HepG2 (cell line): ENCODE measurements at regions not wholly inside any gene's neighbourhood (a gene's known extent, or its start where the extent isn't known, plus 50 kb on each side); places are given as distances from the start of the nearest gene placed in this dataset.

Experiments
- ATAC-seq: fragments of 200-7000 bp; cut with Tn5 transposase; 3 replicates; pipeline ENCODE4 v1.9.1; 2020; ENCODE audit warnings: mild to moderate bottlenecking, moderate library complexity
- BruUV-seq: library from RNA; stranded (reverse); fragments of 400-500 nt; replicated peaks from 2 replicates; lab custom pipeline; 2021; lab: Mats Ljungman, UMichigan
- CTCF ChIA-PET: fragments of 300-600 bp; formaldehyde crosslinking; extraction: SDS; loops from one replicate; lab custom pipeline; 2021; ENCODE audit warnings: low total read pairs, inconsistent platforms, low intra/inter-chr PET ratio; lab: Yijun Ruan, JAX
- POLR2A ChIA-PET: fragments of 350-600 bp; sonication (Branson Sonifier 250); formaldehyde crosslinking; loops from one replicate; lab custom pipeline; 2020; ENCODE audit warnings: antibody characterized with exemption, inconsistent platforms; lab: Yijun Ruan, JAX
- DNase-seq: peaks from one replicate; pipeline ENCODE4 v3.0.0-alpha.2; 2015; ENCODE audit warnings: low spot score
- FAIRE-seq: peaks from 3 replicates; lab custom pipeline; 2011; peaks lifted over from hg19 to GRCh38; lab: Jason Lieb, UNC
- H2AFZ ChIP-seq: one replicate; pipeline ENCODE4 v1.6.1; 2011; ENCODE audit warnings: low read length, inconsistent platforms
- H3K27ac ChIP-seq: fragments of 300-600 bp; 3 replicates; pipeline ENCODE4 v1.8.0; 2011; ENCODE audit warnings: mixed run types, mild to moderate bottlenecking, mixed read lengths, low read length, inconsistent platforms; ENCODE audit not compliant: insufficient read depth; ENCODE audit errors: extremely low read length
- H3K27me3 ChIP-seq, 2 experiments: fragments of 200-600 bp in 1 of 2; 2 replicates in 1 of 2; 3 replicates in 1 of 2; pipeline versions ENCODE4 v1.6.0 to v1.8.0; 2011; ENCODE audit warnings: low read length in 2 of 2, mild to moderate bottlenecking in 2 of 2, moderate library complexity in 2 of 2, inconsistent platforms in 1 of 2; ENCODE audit not compliant: insufficient read depth in 2 of 2, control insufficient read depth in 1 of 2
- H3K36me3 ChIP-seq, 2 experiments: fragments of 200-600 bp in 1 of 2; replicated peaks in 1 of 2; 2 replicates in 1 of 2; 3 replicates in 1 of 2; pipeline versions ENCODE4 v1.5.1 to v1.8.0; 2011; ENCODE audit warnings: low read length in 2 of 2, inconsistent platforms in 1 of 2; ENCODE audit not compliant: insufficient read depth in 2 of 2, control insufficient read depth in 1 of 2
- H3K4me1 ChIP-seq: 2 replicates; pipeline ENCODE4 v1.5.1; 2012; ENCODE audit warnings: low read length, inconsistent platforms; ENCODE audit not compliant: insufficient read depth
- H3K4me2 ChIP-seq: 2 replicates; pipeline ENCODE4 v1.6.0; 2011; ENCODE audit warnings: low read depth, low read length, inconsistent platforms
- H3K4me3 ChIP-seq, 3 experiments: fragments of 200-600 bp in 1 of 3; sonication (generic), shearing (Covaris generic) in 1 of 3; replicated peaks in 1 of 3; 2 replicates each; pipeline ENCODE4 v1.5.1; 2011 to 2016; ENCODE audit warnings: low read length in 3 of 3, inconsistent platforms in 2 of 3, low read depth in 2 of 3, mild to moderate bottlenecking in 2 of 3, control low read depth in 1 of 3, mixed read lengths in 1 of 3; ENCODE audit not compliant: insufficient read depth in 1 of 3
- H3K79me2 ChIP-seq: one replicate; pipeline ENCODE4 v1.6.1; 2011; ENCODE audit warnings: low read length, inconsistent platforms; ENCODE audit not compliant: insufficient read depth
- H3K9ac ChIP-seq: 2 replicates; pipeline ENCODE4 v1.6.0; 2011; ENCODE audit warnings: mild to moderate bottlenecking, low read depth, low read length, inconsistent platforms; ENCODE audit not compliant: insufficient read depth
- H3K9me3 ChIP-seq: 2 replicates; pipeline ENCODE4 v1.5.1; 2012; ENCODE audit warnings: mild to moderate bottlenecking, low read length
- H4K20me1 ChIP-seq: 2 replicates; pipeline ENCODE4 v1.6.0; 2011; ENCODE audit warnings: inconsistent platforms, mild to moderate bottlenecking, low read length, moderate library complexity; ENCODE audit not compliant: insufficient read depth
- REXO4 ChIP-seq: sonication (generic); formaldehyde crosslinking; IDR thresholded peaks from 2 replicates; pipeline ENCODE4 v1.8.0; 2022; ENCODE audit warnings: missing genetic modification reagents, mild to moderate bottlenecking, borderline replicate concordance
- ZNF619 ChIP-seq: sonication (generic); formaldehyde crosslinking; IDR thresholded peaks from 2 replicates; pipeline ENCODE4 v1.4.0; 2020; ENCODE audit warnings: mild to moderate bottlenecking, missing genetic modification reagents
- WGBS: methylation state at CpG from one replicate; pipeline ENCODE4 v1.1.6; 2017; ENCODE audit warnings: low lambda C conversion rate; 5-methylcytosine and 5-hydroxymethylcytosine counted together
- in situ Hi-C: cut with HindIII; loops from 2 replicates; pipeline ENCODE4 v1.10.0; 2017; ENCODE audit warnings: low pct_unique_long_range_greater_than_20kb; ENCODE audit not compliant: extremely low pct_ligation_motif_present
- intact Hi-C: fragments of 100-400 bp; cut with micrococcal nuclease; formaldehyde crosslinking; loops from one replicate; pipeline ENCODE4 v1.10.0; 2022; ENCODE audit not compliant: unreplicated experiment
- TF ChIP-seq, protein P1 (sequence below), 2 experiments: fragments of 450-650 bp in 1 of 2; sonication (generic) in 1 of 2; formaldehyde crosslinking in 1 of 2; IDR thresholded peaks; 2 replicates each; pipeline versions ENCODE4 v1.6.1 to v1.8.0; 2016 to 2022; ENCODE audit warnings: antibody characterized with exemption in 1 of 2, mild to moderate bottlenecking in 1 of 2, missing genetic modification reagents in 1 of 2
- TF ChIP-seq, protein P2 (sequence below): sonication (generic); formaldehyde crosslinking; IDR thresholded peaks from 2 replicates; pipeline ENCODE4 v1.4.0; 2020; ENCODE audit warnings: missing genetic modification reagents
- TF ChIP-seq, protein P3 (sequence below): sonication (generic); formaldehyde crosslinking; IDR thresholded peaks from 2 replicates; pipeline ENCODE4 v1.8.1; 2022; ENCODE audit warnings: low read depth, mild to moderate bottlenecking, missing genetic modification reagents

DNA sequence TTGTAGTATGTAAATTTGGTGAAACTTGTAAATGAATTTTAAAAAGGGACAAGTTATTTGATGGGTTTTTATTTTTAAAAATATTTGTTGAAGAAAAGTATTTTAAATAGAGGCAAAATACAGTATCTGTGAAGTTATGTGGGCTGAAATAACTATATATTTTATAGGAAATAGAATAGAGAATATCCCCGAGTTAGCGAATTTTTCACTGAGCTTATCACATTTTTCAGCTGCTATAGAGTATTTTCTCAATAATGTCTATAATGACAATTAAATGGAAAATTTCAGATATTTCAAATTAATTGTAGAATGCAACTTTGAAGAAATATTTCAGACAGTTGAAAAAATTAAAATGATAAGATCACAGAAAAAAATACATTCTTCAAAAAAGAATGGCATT lies 166.4 kb upstream of the TP63 start (continued):
- TF ChIP-seq, protein P1, sequence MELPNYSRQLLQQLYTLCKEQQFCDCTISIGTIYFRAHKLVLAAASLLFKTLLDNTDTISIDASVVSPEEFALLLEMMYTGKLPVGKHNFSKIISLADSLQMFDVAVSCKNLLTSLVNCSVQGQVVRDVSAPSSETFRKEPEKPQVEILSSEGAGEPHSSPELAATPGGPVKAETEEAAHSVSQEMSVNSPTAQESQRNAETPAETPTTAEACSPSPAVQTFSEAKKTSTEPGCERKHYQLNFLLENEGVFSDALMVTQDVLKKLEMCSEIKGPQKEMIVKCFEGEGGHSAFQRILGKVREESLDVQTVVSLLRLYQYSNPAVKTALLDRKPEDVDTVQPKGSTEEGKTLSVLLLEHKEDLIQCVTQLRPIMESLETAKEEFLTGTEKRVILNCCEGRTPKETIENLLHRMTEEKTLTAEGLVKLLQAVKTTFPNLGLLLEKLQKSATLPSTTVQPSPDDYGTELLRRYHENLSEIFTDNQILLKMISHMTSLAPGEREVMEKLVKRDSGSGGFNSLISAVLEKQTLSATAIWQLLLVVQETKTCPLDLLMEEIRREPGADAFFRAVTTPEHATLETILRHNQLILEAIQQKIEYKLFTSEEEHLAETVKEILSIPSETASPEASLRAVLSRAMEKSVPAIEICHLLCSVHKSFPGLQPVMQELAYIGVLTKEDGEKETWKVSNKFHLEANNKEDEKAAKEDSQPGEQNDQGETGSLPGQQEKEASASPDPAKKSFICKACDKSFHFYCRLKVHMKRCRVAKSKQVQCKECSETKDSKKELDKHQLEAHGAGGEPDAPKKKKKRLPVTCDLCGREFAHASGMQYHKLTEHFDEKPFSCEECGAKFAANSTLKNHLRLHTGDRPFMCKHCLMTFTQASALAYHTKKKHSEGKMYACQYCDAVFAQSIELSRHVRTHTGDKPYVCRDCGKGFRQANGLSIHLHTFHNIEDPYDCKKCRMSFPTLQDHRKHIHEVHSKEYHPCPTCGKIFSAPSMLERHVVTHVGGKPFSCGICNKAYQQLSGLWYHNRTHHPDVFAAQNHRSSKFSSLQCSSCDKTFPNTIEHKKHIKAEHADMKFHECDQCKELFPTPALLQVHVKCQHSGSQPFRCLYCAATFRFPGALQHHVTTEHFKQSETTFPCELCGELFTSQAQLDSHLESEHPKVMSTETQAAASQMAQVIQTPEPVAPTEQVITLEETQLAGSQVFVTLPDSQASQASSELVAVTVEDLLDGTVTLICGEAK (IDR thresholded peaks at IDR 0.05) = no peak
- TF ChIP-seq, protein P1 (CRISPR knock-in tag; IDR thresholded peaks at IDR 0.05) = no peak
- no peak for TF ChIP-seq REXO4 (CRISPR knock-in tag)
- no peak for TF ChIP-seq ZNF619 (CRISPR knock-in tag)

DNA sequence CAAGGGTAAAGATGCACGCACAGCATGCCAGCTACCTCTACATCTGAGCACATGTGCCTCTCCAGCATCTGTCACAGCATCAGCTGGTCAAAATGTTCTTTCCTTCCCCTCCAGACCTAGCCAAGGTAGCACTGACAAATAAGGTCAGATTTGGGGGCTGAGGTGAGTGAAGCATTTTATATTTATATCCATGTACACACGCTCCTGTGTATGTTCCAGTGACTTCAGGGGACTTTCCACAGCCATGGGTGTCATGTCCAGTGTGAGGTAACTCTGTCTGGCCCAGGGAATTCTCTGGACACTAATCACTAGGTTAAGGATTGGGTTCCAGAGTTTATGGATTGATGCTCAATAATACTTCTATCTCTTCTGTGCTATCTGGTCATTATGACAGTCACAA lies 165.2 kb upstream of the TP63 start:
- Histone ChIP-seq H3K27me3 (no peaks in the 10 kb centered on the region), H3K4me1 (no peaks in the 10 kb centered on the region), H3K9ac (no peak overlapping the region), H3K27ac (no peak overlapping the region), H3K4me3 (no peak overlapping the region), H3K36me3 (no peaks in the 10 kb centered on the region), H3K9me3 (no peaks in the 10 kb centered on the region), H2AFZ (no peak overlapping the region), H3K4me2 (no peak overlapping the region), H3K79me2 (no peaks in the 10 kb centered on the region), H4K20me1 (no peaks in the 10 kb centered on the region)
- POLR2A ChIA-PET = no interaction called here
- in situ Hi-C loops (no loop called here), intact Hi-C loops (no loop called here)
- WGBS = 33% methylated on average over 2 of the region's 2 CpGs
- FAIRE-seq (no peak), DNase-seq (no peak), ATAC-seq (no peak)
- CTCF ChIA-PET = no interaction called here
- no TSS peak for BruUV-seq
- TF ChIP-seq, protein P2, sequence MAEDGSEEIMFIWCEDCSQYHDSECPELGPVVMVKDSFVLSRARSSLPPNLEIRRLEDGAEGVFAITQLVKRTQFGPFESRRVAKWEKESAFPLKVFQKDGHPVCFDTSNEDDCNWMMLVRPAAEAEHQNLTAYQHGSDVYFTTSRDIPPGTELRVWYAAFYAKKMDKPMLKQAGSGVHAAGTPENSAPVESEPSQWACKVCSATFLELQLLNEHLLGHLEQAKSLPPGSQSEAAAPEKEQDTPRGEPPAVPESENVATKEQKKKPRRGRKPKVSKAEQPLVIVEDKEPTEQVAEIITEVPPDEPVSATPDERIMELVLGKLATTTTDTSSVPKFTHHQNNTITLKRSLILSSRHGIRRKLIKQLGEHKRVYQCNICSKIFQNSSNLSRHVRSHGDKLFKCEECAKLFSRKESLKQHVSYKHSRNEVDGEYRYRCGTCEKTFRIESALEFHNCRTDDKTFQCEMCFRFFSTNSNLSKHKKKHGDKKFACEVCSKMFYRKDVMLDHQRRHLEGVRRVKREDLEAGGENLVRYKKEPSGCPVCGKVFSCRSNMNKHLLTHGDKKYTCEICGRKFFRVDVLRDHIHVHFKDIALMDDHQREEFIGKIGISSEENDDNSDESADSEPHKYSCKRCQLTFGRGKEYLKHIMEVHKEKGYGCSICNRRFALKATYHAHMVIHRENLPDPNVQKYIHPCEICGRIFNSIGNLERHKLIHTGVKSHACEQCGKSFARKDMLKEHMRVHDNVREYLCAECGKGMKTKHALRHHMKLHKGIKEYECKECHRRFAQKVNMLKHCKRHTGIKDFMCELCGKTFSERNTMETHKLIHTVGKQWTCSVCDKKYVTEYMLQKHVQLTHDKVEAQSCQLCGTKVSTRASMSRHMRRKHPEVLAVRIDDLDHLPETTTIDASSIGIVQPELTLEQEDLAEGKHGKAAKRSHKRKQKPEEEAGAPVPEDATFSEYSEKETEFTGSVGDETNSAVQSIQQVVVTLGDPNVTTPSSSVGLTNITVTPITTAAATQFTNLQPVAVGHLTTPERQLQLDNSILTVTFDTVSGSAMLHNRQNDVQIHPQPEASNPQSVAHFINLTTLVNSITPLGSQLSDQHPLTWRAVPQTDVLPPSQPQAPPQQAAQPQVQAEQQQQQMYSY (CRISPR knock-in tag) = no peak
- TF ChIP-seq, protein P3, sequence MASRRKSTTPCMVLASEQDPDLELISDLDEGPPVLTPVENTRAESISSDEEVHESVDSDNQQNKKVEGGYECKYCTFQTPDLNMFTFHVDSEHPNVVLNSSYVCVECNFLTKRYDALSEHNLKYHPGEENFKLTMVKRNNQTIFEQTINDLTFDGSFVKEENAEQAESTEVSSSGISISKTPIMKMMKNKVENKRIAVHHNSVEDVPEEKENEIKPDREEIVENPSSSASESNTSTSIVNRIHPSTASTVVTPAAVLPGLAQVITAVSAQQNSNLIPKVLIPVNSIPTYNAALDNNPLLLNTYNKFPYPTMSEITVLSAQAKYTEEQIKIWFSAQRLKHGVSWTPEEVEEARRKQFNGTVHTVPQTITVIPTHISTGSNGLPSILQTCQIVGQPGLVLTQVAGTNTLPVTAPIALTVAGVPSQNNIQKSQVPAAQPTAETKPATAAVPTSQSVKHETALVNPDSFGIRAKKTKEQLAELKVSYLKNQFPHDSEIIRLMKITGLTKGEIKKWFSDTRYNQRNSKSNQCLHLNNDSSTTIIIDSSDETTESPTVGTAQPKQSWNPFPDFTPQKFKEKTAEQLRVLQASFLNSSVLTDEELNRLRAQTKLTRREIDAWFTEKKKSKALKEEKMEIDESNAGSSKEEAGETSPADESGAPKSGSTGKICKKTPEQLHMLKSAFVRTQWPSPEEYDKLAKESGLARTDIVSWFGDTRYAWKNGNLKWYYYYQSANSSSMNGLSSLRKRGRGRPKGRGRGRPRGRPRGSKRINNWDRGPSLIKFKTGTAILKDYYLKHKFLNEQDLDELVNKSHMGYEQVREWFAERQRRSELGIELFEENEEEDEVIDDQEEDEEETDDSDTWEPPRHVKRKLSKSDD (CRISPR knock-in tag) = no peak
